K562 (cell line): ENCODE measurements at regions not wholly inside any gene's neighbourhood (a gene's known extent, or its start where the extent isn't known, plus 50 kb on each side); places are given as distances from the start of the nearest gene placed in this dataset.

Experiments used
- ATAC-seq: fragments of 200-7000 bp; cut with Tn5 transposase; 3 replicates; pipeline ENCODE4 v1.9.1; 2020; ENCODE audit warnings: moderate library complexity
- BruUV-seq: library from RNA; stranded (reverse); fragments of 400-500 nt; replicated peaks from 2 replicates; lab custom pipeline; 2021; lab: Mats Ljungman, UMichigan
- CTCF ChIA-PET: fragments of 300-600 bp; formaldehyde crosslinking; extraction: SDS; loops from one replicate; lab custom pipeline; 2021; ENCODE audit warnings: low intra/inter-chr PET ratio; lab: Yijun Ruan, JAX
- POLR2A ChIA-PET: fragments of 300-600, 350-650 bp; sonication (Branson Sonifier 250); formaldehyde crosslinking; extraction: SDS; loops from one replicate; lab custom pipeline; 2021; ENCODE audit warnings: antibody characterized with exemption, inconsistent platforms; lab: Yijun Ruan, JAX
- DNase-seq, 4 experiments: peaks; one replicate each; pipeline versions ENCODE4 v3.0.0 to v3.0.0-alpha.2; 2011 to 2018; ENCODE audit warnings: low spot score in 3 of 4, mixed read lengths in 3 of 4; ENCODE audit errors: extremely low read depth in 1 of 4
- FAIRE-seq: peaks from 2 replicates; lab custom pipeline; 2011; peaks lifted over from hg19 to GRCh38; lab: Jason Lieb, UNC
- H2AFZ ChIP-seq: 2 replicates; pipeline ENCODE4 v1.6.0; 2011; ENCODE audit warnings: low read depth, low read length, control low read depth, inconsistent platforms
- H3K27ac ChIP-seq: fragments of 200-600 bp; 3 replicates; pipeline ENCODE4 v1.8.0; 2011; ENCODE audit warnings: low read depth, mild to moderate bottlenecking, control low read depth, inconsistent platforms, low read length, moderate library complexity, mixed read lengths; ENCODE audit errors: extremely low read depth
- H3K27me3 ChIP-seq, 2 experiments: fragments of 300-600 bp in 1 of 2; 2 replicates in 1 of 2; 3 replicates in 1 of 2; pipeline versions ENCODE4 v1.6.0 to v1.8.0; 2011; ENCODE audit warnings: inconsistent platforms in 2 of 2, low read length in 2 of 2, mild to moderate bottlenecking in 1 of 2, mixed read lengths in 1 of 2, moderate library complexity in 1 of 2; ENCODE audit not compliant: control insufficient read depth in 2 of 2, insufficient read depth in 2 of 2
- H3K36me3 ChIP-seq: fragments of 300-600 bp; 3 replicates; pipeline ENCODE4 v1.8.0; 2011; ENCODE audit warnings: mild to moderate bottlenecking, low read length, inconsistent platforms; ENCODE audit not compliant: control insufficient read depth, insufficient read depth
- H3K4me1 ChIP-seq, 2 experiments: fragments of 200-600 bp in 1 of 2; replicated peaks in 1 of 2; 2 replicates in 1 of 2; 3 replicates in 1 of 2; pipeline versions ENCODE4 v1.5.1 to v1.8.0; 2011; ENCODE audit warnings: inconsistent platforms in 2 of 2, low read length in 2 of 2, mild to moderate bottlenecking in 1 of 2, mixed read lengths in 1 of 2, moderate library complexity in 1 of 2; ENCODE audit not compliant: control insufficient read depth in 2 of 2, insufficient read depth in 2 of 2
- H3K4me2 ChIP-seq: 2 replicates; pipeline ENCODE4 v1.6.1; 2011; ENCODE audit warnings: low read length, control low read depth, inconsistent platforms, mixed read lengths; ENCODE audit not compliant: insufficient read depth
- H3K4me3 ChIP-seq: fragments of 200-600 bp; sonication (generic), shearing (Covaris generic); 2 replicates; pipeline ENCODE4 v1.5.1; 2016; ENCODE audit warnings: control low read depth, inconsistent platforms
- H3K79me2 ChIP-seq: fragments of 200-600 bp; 3 replicates; pipeline ENCODE4 v1.8.0; 2011; ENCODE audit warnings: low read length, inconsistent platforms; ENCODE audit not compliant: control insufficient read depth, insufficient read depth
- H3K9ac ChIP-seq, 2 experiments: 2 replicates each; pipeline versions ENCODE4 v1.6.0 to v1.6.1; 2011; ENCODE audit warnings: low read depth in 2 of 2, low read length in 2 of 2, control low read depth in 1 of 2, inconsistent platforms in 1 of 2, mild to moderate bottlenecking in 1 of 2, mixed read lengths in 1 of 2; ENCODE audit not compliant: insufficient read depth in 1 of 2
- H3K9me1 ChIP-seq: one replicate; pipeline ENCODE4 v1.6.0; 2011; ENCODE audit warnings: inconsistent platforms, mild to moderate bottlenecking, low read length, moderate library complexity; ENCODE audit not compliant: control insufficient read depth, insufficient read depth
- H3K9me3 ChIP-seq: replicated peaks from 2 replicates; pipeline ENCODE4 v1.5.1; 2011; ENCODE audit warnings: low read depth, low read length, inconsistent platforms; ENCODE audit not compliant: control insufficient read depth, insufficient read depth
- H4K20me1 ChIP-seq: replicated peaks from 2 replicates; pipeline ENCODE4 v1.6.1; 2011; ENCODE audit warnings: low read length, inconsistent platforms, mixed read lengths; ENCODE audit not compliant: control insufficient read depth, insufficient read depth
- CBX8 ChIP-seq: fragments of 200-600 bp; sonication (generic); IDR thresholded peaks from 2 replicates; pipeline ENCODE4 v1.6.1; 2012; ENCODE audit warnings: borderline replicate concordance, mixed run types, low read depth, mild to moderate bottlenecking, moderate library complexity, mixed read lengths, low read length, control low read depth, inconsistent platforms; ENCODE audit not compliant: poor library complexity, severe bottlenecking; ENCODE audit errors: extremely low read depth
- ESRRA ChIP-seq: fragments of 450-650 bp; IDR thresholded peaks from 2 replicates; pipeline ENCODE4 v1.6.1; 2014; ENCODE audit warnings: low read depth, mild to moderate bottlenecking, moderate library complexity, borderline replicate concordance
- HCFC1 ChIP-seq: IDR thresholded peaks from 2 replicates; pipeline ENCODE4 v1.6.1; 2012; ENCODE audit warnings: low read depth, low read length, improper control_type of control experiment
- RBM25 ChIP-seq: fragments of 200-400 bp; formaldehyde crosslinking; IDR thresholded peaks from 2 replicates; pipeline ENCODE4 v1.6.1; 2018; ENCODE audit warnings: low read length, low read depth, moderate library complexity; ENCODE audit not compliant: severe bottlenecking
- ZFP36 ChIP-seq: fragments of 150-350 bp; IDR thresholded peaks from 2 replicates; pipeline ENCODE4 v1.6.1; 2018; ENCODE audit warnings: low read length, low read depth; ENCODE audit not compliant: partially characterized antibody
- ZNF79 ChIP-seq: fragments of 250-450 bp; sonication (Bioruptor Pico); IDR thresholded peaks from 2 replicates; pipeline ENCODE4 v1.4.0; 2020; ENCODE audit warnings: low read depth, mild to moderate bottlenecking, moderate library complexity
- WGBS: fragments of 100-300 bp; shearing (Covaris generic); methylation state at CpG from one replicate; pipeline ENCODE4 v1.1.6; 2016; ENCODE audit warnings: low coverage, mixed read lengths; ENCODE audit not compliant: insufficient coverage; ENCODE audit errors: missing lambda C conversion rate; 5-methylcytosine and 5-hydroxymethylcytosine counted together
- in situ Hi-C: fragments of 300-500 bp; cut with MboI; formaldehyde crosslinking; loops from 4 replicates; pipeline ENCODE4 v1.15.0; 2018; ENCODE audit warnings: inconsistent platforms, mixed read lengths
- intact Hi-C: fragments of 100-400 bp; cut with micrococcal nuclease; formaldehyde crosslinking; loops from 2 replicates; pipeline ENCODE4 v1.14.2; 2022
- TF ChIP-seq, protein P1 (sequence below): fragments of 450-650 bp; formaldehyde crosslinking; IDR thresholded peaks from 2 replicates; pipeline ENCODE4 v1.4.0; 2020; ENCODE audit warnings: mild to moderate bottlenecking, moderate library complexity

DNA sequence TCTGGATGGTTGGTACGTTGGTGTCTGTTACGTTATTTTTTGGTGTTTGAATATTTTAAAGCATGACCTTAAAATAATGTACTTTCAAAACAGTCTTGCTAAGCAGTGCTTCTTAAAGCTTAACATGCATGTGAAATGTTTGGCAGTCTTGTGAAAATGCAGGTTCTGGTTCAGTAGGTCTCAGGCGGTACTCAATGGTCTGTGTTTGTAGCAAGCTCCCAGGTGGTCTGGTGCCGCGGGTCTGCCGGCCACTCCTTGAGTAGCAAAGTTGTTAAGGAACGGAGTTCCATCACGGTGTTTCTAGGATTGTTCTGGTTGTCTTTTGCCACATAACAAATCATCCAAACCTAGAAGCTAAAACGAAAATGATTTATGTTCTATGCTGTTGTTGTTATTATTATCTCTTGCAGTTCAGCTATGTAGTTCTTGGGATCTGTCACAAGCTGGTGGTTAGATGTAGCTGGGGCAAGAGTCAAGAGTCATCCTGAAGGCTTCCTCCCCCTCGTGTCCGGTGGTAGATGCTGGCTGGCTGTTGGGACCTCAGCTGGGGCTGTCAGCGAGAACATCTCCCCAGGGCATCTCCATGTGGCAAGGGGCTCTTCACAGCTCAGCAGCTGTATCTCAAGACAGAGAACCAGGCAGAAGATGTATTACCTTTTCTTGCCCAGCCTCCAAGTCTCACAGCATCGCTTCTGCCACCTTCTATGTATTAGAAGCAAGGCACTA, 186.8 kb downstream of the PALM2AKAP2 start:
- no peak overlapping the region for H3K27ac ChIP-seq
- H4K20me1 ChIP-seq = no peaks in the 10 kb centered on the region; the same call in 1 of the 2 replicates
- H3K9ac ChIP-seq = no peak overlapping the region
- in situ Hi-C loops = no loop called here
- POLR2A ChIA-PET = no interaction called here
- no peak overlapping the region for H2AFZ ChIP-seq
- no peaks in the 10 kb centered on the region for H3K9me1 ChIP-seq
- no peak for ATAC-seq
- no peaks in the 10 kb centered on the region for H3K36me3 ChIP-seq
- no peaks in the 10 kb centered on the region for H3K27me3 ChIP-seq
- CTCF ChIA-PET = no interaction called here
- WGBS = 0% methylated on average over 13 of the region's 13 CpGs
- no peaks in the 10 kb centered on the region for H3K9me3 ChIP-seq
- BruUV-seq = no TSS peak
- TF ChIP-seq ESRRA = no peak
- no peak for TF ChIP-seq RBM25
- no peak for TF ChIP-seq ZFP36
- TF ChIP-seq, protein P1, sequence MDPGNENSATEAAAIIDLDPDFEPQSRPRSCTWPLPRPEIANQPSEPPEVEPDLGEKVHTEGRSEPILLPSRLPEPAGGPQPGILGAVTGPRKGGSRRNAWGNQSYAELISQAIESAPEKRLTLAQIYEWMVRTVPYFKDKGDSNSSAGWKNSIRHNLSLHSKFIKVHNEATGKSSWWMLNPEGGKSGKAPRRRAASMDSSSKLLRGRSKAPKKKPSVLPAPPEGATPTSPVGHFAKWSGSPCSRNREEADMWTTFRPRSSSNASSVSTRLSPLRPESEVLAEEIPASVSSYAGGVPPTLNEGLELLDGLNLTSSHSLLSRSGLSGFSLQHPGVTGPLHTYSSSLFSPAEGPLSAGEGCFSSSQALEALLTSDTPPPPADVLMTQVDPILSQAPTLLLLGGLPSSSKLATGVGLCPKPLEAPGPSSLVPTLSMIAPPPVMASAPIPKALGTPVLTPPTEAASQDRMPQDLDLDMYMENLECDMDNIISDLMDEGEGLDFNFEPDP = no peak
- TF ChIP-seq ZNF79 = no peak
- TF ChIP-seq HCFC1 = no peak
- TF ChIP-seq CBX8 = no peak
- TF ChIP-seq, all 486 proteins: peak for 0
- intact Hi-C loops = no loop called here
- no peak for FAIRE-seq
- H3K79me2 ChIP-seq = no peaks in the 10 kb centered on the region
- no peak for DNase-seq
- H3K4me2 ChIP-seq = no peak overlapping the region
- H3K4me1 ChIP-seq = no peaks in the 10 kb centered on the region
- H3K4me3 ChIP-seq = no peak overlapping the region
